ENCODE measurements at regions not wholly inside any gene's neighbourhood (a gene's known extent, or its start where the extent isn't known, plus 50 kb on each side); places are given as distances from the start of the nearest gene placed in this dataset.

- no peaks in the 10 kb centered on the region for H3K27me3 ChIP-seq (ENCODE audit: insufficient read depth, poor library complexity, severe bottlenecking)
- no peak for DNase-seq (ENCODE audit: low read depth in 1 of 2, low spot score in 1 of 2)
- H3K27ac ChIP-seq (replicated peaks) = no peak overlapping the region
- TF ChIP-seq CTCF (IDR thresholded peaks at IDR 0.05; ENCODE audit: insufficient read depth, low read length) (no peak), GABPA (IDR thresholded peaks at IDR 0.05; ENCODE audit: low read depth) (no peak), POLR2AphosphoS5 (IDR thresholded peaks at IDR 0.05; ENCODE audit: low read depth) (no peak), REST (IDR thresholded peaks at IDR 0.05; ENCODE audit: insufficient replicate concordance, low read depth) (no peak), SPI1 (IDR thresholded peaks at IDR 0.05; ENCODE audit: borderline replicate concordance, low read depth) (no peak)
- no peak overlapping the region for H3K4me3 ChIP-seq (replicated peaks; ENCODE audit: insufficient read depth, low read length)
These were observed 168.7 kb downstream of the C5orf15 start for GRCh38 chr5:133799571-133800237.

DNA sequence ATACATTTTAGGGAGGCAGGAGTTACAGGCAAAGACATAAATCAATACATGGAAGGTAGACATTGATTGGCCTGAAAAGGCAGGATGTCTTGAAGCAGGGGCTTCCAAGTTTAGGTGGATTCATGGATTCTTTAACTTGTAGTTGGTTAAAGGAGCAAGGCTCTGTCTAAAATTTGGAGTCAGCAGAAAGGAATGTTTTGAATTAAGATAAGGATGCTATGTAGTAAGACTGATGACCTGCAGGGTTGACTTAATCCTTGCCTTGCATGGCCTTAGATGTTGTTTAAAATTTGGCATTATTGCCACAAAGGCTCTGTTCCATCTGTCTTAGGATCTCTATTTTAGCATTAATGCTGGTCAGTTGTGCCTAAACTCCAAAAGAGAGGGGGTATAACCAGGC is 171.3 kb downstream of the C5orf15 start:
- H3K4me3 ChIP-seq (replicated peaks; ENCODE audit: insufficient read depth, low read length) = no peak overlapping the region
- no peak for TF ChIP-seq SPI1 (IDR thresholded peaks at IDR 0.05; ENCODE audit: borderline replicate concordance, low read depth)
- no peak for TF ChIP-seq GABPA (IDR thresholded peaks at IDR 0.05; ENCODE audit: low read depth)
- TF ChIP-seq CTCF (IDR thresholded peaks at IDR 0.05; ENCODE audit: insufficient read depth, low read length) = no peak
- TF ChIP-seq REST (IDR thresholded peaks at IDR 0.05; ENCODE audit: insufficient replicate concordance, low read depth) = no peak
- no peak for TF ChIP-seq POLR2AphosphoS5 (IDR thresholded peaks at IDR 0.05; ENCODE audit: low read depth)
- no peak for DNase-seq (ENCODE audit: low read depth in 1 of 2, low spot score in 1 of 2)
- H3K27me3 ChIP-seq (ENCODE audit: insufficient read depth, poor library complexity, severe bottlenecking) = no peaks in the 10 kb centered on the region
- H3K27ac ChIP-seq (replicated peaks) = no peak overlapping the region

DNA sequence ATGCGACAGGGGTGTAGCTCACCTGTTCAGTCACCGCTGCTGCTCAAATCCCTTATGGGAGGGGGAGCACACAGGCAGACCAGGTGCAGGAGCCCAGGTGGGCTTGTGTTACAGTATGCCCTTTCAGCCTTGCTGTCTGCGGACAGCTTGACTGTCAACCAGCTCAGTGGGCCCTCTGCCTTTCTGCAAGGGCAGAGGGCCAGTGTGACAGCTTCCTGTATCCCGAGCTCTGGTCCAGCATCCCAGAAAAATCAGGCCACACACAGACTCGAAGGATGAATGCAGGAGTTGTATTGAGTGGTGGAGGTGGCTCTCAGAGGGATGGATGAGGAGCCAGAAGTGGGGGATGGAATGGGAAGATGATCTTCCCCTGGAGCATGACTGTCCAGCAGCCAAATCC is 172.2 kb downstream of the C5orf15 start:
- no peak overlapping the region for H3K27ac ChIP-seq (replicated peaks)

More for the DNA sequence above, 172.2 kb downstream of the C5orf15 start:
- no peaks in the 10 kb centered on the region for H3K27me3 ChIP-seq (ENCODE audit: insufficient read depth, poor library complexity, severe bottlenecking)
- TF ChIP-seq GABPA (IDR thresholded peaks at IDR 0.05; ENCODE audit: low read depth) (no peak), REST (IDR thresholded peaks at IDR 0.05; ENCODE audit: insufficient replicate concordance, low read depth) (no peak), POLR2AphosphoS5 (IDR thresholded peaks at IDR 0.05; ENCODE audit: low read depth) (no peak), CTCF (IDR thresholded peaks at IDR 0.05; ENCODE audit: insufficient read depth, low read length) (no peak), SPI1 (IDR thresholded peaks at IDR 0.05; ENCODE audit: borderline replicate concordance, low read depth) (no peak)
- no peak overlapping the region for H3K4me3 ChIP-seq (replicated peaks; ENCODE audit: insufficient read depth, low read length)
- no peak for DNase-seq (ENCODE audit: low read depth in 1 of 2, low spot score in 1 of 2)

Measured in HL-60 (cell line).